Stimulated activated CD8-positive, alpha-beta memory T cell treated with anti-CD3 and anti-CD28 coated beads, Interleukin-2, amount 100 ng/mL, for 48 hours (primary cell): ENCODE measurements at regions not wholly inside any gene's neighbourhood (a gene's known extent, or its start where the extent isn't known, plus 50 kb on each side); places are given as distances from the start of the nearest gene placed in this dataset.

ENCODE experiments used
- DNase-seq, 2 donors: peaks; one replicate each; pipeline ENCODE4 v3.0.0-alpha.2; 2020; ENCODE audit warnings: low read depth in 2 of 2

DNA sequence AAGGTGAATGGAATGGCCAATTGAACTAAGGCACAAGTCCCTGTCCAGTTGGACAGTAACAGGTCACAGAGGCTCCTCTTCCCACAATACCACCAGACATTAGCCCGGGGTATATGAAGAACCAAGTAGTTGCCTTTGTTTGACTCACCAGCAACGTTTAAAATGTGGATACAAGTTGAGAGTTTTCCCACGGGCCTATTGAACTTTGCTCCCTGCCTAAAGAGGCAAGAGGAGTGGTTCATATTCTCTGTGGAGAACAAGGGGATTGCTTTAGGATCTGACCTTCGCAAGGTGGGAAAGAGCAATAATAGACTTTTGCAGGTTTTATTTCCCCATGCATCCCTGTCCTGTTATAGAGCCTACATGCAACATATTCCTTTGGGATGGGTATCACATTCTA, 177.2 kb downstream of the POU4F1 start:
- no peak for DNase-seq

DNA sequence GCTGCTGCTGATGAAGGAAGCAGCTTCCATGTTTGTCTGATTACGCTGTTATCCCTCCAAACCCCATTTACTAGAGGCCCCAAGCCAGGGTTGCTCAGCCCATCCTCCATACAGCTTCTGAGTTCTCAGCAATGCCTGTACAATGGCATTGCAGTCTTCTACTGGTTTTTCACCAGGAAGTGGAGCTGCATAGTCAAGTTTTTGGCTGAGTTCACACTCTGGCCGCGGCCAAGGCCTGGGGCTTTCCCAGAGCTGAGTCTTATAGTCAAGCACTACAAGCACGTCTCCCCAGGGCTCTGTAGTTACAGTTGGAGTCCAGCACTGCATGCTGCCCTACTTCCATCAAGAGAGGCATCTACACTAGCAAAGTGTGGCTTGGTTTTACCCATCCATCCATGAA, 182.5 kb downstream of the POU4F1 start:
- no peak for DNase-seq

DNA sequence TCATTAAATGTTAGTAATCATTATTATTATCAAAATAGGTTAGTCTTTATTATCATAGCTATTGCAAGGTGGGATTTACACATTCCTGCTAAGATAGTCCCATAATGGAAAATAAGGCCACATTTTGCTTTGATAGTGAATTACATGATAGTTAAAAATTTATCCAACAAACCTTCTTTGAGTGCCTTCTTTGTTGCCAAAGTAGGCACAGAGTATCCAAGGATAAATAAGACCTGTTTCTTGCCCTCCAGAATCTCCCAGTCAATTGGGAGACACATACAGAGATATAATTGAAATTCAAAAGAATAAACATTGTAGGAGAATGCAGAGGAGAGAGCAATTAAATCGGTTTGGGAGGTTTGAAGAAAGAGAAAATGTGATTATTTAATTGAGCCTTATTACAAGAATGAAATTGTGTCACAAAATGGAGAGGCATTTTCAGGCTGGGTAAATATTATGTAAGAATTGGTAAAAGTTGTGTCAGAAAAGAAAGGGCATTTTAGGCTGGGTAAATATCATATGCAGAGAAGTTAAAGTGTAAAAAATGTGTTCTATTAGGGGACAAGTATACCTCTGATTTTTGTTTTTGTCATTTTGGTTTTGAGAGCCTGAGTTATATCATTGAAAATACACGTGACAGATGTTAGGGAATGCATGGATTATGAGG, 189.3 kb downstream of the POU4F1 start:
- DNase-seq, result no peak

DNA sequence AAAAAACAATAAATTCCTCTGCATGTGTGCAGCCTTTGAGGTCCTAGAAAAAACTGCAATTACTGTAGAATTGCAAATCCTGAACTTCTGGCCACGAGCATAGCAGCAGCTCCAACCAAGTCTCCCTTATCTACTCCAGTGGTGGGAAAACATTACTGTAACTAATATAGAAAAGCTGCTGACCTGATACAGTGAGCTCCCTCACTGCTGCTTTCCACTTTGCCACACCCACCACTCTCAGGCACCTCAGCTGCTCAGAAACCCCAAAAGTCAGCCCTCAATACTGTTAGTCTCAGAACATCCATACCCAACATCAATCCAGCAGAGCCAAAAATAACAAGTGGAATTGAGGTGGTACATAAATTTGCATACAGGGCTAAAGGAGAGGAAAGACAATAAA, 192.5 kb downstream of the POU4F1 start:
- no peak for DNase-seq

DNA sequence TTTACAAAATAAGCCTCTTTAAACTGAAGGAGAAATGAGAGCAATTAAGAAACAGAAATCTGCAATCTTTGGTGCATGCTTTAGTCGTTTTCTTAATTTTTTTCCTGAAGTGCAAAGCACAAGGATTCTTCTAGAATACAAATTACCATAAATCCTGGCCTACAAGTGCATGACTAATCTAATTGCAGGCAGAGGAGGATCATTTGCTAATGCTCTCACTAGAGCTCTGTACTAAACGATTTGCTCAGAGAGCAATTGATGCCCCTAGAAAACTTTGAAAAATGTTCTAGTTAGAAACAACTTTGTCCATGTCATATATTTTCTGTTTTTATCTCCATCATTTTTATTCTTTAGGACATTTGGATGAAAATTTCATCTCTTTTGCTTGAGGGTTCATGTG, 193.2 kb downstream of the POU4F1 start:
- no peak for DNase-seq

DNA sequence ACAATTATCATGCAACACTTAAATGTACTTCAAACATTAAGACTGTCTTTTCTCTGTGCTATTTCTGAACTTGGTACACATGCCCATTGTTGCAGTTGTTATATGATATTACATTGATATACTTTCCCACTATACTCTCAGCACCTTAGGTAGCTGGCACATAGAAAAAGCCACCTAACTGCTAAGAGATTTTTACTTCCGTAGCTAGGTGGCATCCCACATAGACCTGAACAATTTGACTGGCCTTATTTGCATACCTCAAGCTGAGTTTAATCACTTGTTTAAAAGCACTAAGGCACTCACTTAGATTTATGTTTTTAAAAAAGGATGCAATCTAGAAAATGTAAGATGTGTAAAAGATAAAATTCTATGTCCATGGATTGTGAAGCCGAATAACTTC, 194.2 kb downstream of the POU4F1 start:
- no peak for DNase-seq

DNA sequence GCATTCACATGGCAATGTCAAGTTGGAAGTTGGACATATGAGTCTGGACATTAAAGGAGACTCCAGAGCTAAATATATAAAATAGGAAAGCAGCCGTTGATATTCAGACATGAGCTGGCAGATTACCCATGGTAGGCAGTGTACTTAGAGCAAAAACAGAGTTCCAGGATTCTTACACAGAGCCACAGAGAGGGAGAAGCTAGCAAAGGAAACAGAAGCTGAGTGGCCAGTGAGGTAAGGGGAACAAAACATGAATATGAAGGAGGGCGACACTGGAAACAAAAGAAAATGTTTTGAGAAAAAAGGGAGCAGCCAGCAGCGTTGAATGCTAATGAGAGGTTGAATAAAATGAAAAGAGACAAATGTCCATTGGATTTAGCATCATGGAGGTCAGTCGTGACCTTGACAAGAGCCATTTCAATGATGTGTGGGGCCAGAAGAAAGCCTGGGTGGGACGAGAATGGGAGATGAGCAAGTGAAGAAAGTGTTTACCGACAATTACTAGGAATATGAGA, 198.4 kb downstream of the POU4F1 start:
- no peak for DNase-seq

DNA sequence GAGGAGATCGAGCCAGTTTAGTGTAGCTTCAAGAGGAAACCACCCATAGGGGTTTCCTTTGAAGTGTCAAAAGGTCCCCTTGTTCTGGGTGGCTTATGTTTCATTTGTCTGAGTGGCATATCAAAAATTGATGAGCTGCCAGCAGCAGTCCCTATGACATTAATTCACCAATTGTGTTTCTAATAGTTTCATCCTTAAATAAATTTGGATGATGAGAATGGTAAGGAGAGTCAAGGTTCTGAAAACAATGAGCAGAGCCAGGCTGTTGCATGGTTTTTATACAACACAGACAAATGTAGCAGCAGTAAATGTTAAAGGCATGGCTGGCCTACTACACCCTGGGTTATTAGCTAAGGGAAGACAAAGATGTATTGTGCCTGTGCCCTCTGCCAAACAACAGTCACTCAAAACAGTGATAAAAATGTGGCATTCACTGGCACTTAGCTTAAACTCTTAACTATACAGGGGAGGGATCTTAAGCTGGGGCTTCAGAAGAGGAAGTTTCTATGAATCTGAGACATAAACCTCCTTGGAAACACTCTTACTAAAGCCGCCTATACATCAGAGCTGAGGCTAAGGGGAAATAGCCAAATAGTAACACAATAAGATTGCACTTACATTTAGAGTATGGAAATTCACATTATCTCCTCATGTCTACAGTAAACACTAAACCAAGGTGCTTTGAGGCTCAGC, 200.5 kb downstream of the POU4F1 start:
- DNase-seq, result no peak

DNA sequence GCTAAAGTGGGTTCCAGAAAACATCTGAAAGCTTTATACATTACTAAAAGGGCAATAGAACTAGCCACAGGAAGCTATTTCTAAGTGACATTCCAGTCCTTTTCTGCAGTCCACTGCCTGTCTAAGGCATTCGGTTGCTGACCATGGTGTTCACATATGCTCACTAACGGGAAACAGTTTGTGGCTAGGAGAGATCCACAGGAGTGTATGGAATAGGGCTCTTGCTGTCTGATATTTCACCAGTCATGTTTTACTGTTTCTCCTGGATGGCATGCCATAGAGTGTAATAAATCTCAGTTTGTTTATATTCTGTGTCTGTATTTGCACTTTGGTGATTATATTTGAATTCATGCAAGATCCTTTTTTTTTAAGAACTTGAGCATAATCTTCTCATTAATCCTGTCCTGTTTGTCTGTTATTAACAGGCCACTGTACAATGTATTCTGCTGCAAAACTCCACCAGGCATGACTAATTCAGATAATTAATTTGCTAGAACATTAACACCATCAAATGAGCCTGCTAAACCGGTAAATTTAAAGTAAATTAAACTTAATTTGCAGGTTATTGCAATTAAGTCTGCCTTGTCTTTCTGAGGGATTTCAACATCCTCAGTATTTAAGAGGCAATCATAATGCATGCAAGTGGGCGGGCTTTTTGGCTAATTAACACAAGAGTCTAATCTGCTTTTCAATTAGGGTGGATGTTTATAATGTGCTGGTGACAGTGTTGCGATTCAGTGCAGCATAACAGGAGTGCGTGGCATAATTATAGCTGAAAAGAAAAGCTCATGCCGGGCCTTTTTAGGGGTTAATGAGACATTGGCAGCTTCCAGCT, 201.3 kb downstream of the POU4F1 start:
- no peak for DNase-seq

DNA sequence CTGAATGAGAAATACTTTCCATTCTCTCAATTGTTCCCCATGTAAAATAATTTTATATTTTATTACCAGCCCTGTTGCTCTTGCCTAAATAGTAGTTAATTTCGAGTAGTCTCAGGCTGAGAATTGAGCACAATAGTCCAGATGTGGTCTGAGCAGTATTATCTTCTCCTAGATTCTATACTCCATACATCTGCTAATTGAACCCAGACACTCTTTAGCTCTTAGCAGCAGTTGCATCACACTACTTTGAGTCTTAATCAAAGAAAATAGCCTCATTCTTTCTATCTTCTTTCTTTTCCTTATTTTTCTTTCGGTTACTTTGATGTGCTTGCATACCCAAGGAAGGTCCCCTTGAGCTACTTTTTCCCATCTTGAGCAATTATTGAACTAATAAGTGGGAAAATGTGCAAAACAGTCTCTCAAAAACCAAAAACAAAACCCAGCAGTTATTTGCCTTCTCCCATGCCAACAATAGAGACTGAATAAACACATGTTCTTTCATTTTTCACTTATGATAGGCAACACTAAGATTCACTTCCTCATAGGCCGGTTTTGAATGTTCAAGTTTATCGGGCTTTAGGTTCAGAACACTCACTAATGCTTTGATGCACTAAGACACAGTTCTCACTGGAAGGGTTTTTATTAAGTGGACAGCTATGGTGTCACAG, 204.5 kb downstream of the POU4F1 start:
- DNase-seq, result no peak

DNA sequence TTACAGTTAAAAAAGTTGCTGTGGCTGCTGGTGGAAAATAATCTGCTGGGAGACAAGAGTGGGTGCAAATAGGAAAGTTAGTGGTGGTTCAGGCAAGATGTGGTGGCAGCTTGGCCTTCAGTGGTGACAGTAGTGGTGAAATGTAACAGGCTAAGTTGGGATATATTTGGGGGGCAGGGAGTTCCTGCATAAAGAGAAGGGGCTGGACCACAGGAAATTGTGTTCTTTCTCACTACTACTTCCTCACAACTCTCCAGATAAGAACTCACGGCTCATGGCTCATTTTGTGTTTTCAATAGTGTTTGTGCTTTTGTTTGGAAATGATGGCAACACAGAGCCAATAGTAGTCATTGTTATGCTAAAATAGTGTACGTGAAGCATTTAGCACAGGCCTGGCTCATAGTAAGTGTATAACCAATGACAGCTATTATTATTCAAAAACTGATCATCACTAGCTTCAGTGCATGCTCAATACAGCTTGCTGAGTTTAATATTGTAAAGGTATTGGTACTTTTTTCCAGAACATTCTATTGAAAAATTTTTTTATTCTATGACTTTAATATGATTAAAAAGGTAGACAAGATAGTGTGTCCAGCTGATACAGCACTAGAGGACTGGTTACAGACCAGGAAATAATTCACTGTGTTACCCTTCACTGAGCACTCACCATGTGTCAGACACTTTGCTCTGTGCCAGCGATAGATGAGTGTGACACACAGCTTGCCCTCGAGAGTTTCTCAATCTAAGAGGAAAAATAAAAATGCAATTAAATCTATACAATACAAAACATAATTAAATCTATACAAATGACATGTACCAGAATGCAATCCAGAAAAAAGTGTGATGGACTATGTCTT, 209.8 kb downstream of the POU4F1 start:
- DNase-seq, result no peak

DNA sequence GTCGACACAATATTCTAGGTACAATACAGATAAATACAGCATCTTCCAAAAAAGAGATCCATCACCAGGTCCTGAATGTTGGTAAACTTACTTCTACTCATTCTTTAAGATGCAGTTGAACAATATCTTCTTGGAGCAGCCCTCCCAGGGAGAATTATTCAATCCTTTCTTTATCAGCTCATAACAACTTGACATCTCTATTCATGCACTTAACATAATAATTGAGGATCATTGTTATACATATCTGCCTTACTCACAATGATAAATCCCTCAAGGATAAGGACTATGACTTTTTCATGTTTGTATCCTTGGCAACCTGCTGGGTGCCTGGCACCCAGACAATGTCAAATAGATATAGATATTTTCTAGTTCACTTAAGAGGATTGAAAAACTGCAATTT, 219.5 kb downstream of the POU4F1 start:
- DNase-seq, result no peak

DNA sequence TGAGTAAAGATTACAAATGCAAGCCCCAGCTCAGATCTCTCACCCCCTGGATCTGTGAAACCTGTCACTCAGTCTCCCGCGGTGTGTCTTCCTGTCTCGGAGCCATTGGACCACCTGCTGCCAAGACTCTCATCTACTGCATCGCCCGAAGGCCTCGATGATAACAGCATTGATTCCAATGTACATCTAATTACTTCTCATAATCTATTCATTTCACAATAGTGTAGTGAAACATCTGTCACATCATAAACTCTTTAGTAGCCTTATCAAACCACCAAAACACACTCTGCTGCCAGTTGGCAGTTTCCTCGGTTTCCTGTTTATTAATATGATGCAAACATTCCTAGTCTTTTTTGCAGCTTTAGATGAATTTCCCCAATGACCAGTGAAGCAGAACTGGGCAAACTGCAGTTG, 220.3 kb downstream of the POU4F1 start:
- no peak for DNase-seq

DNA sequence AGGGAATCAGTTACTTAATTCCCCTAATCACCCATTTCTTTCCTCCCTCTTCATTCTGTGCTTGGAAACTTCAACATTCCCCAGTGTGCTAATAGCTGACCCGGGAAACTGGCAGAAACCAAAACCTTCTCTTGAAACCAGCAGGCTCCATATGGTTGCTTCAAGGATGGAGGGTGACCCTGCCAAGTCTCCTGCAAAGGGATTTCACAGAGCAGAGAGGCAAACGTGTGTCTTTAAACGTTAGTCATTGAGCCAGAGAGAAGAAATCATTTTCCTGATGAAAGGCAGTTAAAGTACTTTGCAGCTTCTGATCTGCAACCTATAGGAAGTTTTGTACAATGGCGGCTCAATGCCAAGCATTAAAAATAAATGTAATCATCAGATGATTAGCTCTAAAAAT, 220.9 kb downstream of the POU4F1 start:
- no peak for DNase-seq

DNA sequence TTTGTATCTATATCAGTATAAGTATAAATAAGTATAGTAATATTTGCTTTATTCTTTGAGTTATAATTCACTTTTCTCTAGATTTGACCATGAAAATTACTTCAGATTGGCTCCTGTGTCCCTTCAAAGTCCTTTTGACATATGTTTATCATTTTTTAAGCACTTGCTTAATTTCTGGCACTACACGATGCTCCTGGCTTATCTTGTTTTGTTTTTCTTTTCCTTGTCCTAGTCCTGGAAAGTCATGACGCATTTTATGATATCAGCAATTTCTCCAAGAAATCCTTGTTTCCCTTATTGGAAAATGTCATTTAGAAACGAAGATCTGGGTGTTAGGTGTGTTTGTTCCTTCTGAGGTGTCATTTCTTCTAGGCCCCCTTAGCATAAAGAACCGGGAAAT, 226.5 kb downstream of the POU4F1 start:
- DNase-seq, result no peak

DNA sequence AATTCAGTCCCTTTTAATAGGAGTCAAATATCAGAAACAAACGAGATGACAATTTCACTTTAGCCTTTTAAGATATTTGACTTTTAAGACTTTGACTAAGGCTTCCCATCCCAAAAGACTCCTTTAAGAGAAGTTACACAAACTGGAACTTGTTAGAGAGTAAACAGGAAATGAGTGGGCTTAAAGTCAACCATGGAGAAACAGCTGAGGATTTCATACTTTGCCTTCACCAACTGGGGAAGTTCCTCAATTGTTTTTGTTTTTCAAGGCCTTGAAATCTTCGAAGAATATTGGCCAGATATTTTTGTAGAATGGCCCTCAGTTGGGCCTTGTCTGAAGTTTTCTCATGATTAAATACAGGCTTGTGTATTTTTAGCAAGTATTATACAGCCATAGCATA, 227.3 kb downstream of the POU4F1 start:
- no peak for DNase-seq

DNA sequence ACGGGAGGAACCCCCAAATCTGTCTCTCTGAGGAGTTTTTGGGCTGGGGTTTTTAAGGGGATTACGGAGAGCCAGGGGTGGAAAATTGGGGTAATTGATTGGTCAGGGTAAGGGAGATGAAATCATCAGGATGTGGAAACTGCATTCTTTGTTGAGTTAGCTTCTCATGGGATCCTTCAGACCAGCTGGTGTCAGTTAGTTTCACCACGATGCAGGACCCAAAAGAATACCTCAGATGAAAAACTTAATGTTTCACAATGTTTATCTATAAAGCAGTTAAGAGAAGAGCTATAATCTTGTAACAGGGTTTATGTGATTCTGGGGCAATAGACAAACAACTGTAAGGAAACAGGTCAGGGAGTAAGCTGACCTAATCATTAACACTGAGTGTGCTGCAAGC, 230.8 kb downstream of the POU4F1 start:
- no peak for DNase-seq

DNA sequence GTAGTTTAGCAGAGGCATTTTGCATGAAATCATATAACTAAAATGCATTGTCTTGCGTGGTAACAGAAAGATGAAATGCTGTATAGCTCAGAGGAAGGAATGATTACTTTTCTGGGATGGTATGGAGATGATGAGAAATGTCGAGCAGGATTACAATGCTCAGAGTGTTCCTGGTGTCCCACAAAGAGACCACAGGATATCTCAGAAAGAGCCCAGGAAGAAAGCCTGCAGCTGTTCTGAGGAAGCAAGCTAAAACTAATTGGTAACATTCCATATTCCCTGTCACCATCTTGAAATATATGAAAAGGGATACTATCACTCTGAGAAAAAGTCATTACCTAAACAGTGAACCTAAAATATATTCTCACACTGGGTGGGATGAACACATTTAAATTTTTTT, 233.1 kb downstream of the POU4F1 start:
- DNase-seq, result no peak

DNA sequence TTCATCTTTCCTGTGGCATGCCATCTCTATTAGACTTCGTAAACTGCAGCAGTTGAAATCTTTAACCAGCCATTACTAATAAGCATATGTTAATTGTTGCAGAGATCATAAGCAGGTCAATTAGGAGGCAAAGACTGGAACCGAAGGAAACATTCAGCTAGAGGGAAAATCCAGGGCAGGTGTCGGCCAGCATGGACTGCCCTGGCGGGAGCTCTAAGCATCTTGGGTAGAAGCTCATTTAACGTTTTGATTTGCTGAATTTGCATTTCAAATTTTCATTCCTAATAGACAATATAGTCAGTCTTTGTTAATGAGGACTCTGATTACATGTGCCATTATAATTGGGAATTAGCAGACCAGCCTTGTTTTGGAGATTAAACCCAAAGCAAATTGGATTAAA, 238.6 kb downstream of the POU4F1 start:
- DNase-seq, result no peak

DNA sequence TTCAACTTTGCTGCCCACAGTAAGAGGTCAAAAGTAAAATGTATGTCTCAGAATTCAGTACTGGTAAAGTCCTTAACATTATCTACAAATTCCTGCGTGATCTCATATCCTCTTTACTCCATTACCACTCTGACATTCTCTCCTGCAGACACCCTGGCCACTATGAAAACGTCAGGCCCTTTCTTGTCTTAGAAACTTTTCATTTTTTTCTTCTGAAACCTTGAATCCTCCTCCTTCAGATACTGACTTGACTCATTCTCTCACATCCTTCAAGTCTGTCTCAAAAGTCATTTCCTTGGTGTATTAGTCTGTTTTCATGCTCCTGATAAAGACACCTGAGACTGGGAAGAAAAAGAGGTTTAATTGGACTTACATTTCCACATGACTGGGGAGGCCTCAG, 262.3 kb downstream of the POU4F1 start:
- no peak for DNase-seq

DNA sequence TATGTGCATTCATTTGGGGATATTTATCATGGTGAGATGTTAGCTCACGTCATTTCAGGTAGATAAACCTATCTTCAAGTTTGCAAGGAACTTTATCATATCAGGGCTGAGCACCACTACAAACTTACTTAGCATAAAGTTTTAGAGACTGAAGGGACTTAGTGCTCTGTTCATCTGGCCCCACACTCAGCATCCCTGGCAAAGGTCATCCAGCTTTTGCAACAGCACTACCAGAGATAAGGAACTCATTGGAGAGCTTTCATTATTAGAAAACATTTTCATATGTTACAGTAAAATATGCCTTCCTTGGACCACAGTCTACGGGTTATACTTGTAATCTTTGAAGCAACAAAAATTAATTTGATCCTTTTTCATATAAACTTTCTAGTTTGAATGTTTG, 263.4 kb downstream of the POU4F1 start:
- DNase-seq, result no peak
